Kidney tubule cell (primary cell): ENCODE measurements at regions not wholly inside any gene's neighbourhood (a gene's known extent, or its start where the extent isn't known, plus 50 kb on each side); places are given as distances from the start of the nearest gene placed in this dataset.

Experiments
- DNase-seq: peaks from one replicate; pipeline ENCODE4 v3.0.0-alpha.2; 2018; ENCODE audit warnings: low spot score

GRCh38 chr15:47949815-47950214, 171.0 kb upstream of the SLC24A5 start:
- no peak for DNase-seq

- no peak for DNase-seq
These were observed 170.3 kb upstream of the SLC24A5 start for GRCh38 chr15:47950447-47950846.

GRCh38 chr15:47951781-47952180, 169.0 kb upstream of the SLC24A5 start:
- DNase-seq = no peak

GRCh38 chr15:47954196-47954595, 166.6 kb upstream of the SLC24A5 start:
- no peak for DNase-seq

GRCh38 chr15:47955021-47955420, 165.8 kb upstream of the SLC24A5 start:
- DNase-seq = no peak

GRCh38 chr15:47959617-47960413, 161.0 kb upstream of the SLC24A5 start:
- no peak for DNase-seq

- DNase-seq = no peak
These were observed 159.2 kb upstream of the SLC24A5 start for GRCh38 chr15:47961401-47962090.

- DNase-seq = peak; percentile 9
These were observed 157.5 kb upstream of the SLC24A5 start for GRCh38 chr15:47963265-47963664.

GRCh38 chr15:47964229-47964628, 156.6 kb upstream of the SLC24A5 start:
- DNase-seq = no peak

GRCh38 chr15:47965297-47965696, 155.5 kb upstream of the SLC24A5 start:
- DNase-seq = no peak

GRCh38 chr15:47968593-47968992, 152.2 kb upstream of the SLC24A5 start:
- no peak for DNase-seq

GRCh38 chr15:47971637-47972036, 149.2 kb upstream of the SLC24A5 start:
- peak; percentile 35 for DNase-seq

- DNase-seq = no peak
These were observed 148.1 kb upstream of the SLC24A5 start for GRCh38 chr15:47972738-47973137.

- DNase-seq = peak; percentile 22
These were observed 146.1 kb upstream of the SLC24A5 start for GRCh38 chr15:47974724-47975123.

- no peak for DNase-seq
These were observed 145.4 kb upstream of the SLC24A5 start for GRCh38 chr15:47975427-47975826.

GRCh38 chr15:47983533-47983932, 137.3 kb upstream of the SLC24A5 start:
- DNase-seq = no peak

- DNase-seq = no peak
These were observed 135.2 kb upstream of the SLC24A5 start for GRCh38 chr15:47985568-47985967.

- DNase-seq = peak; percentile 68
These were observed 133.3 kb upstream of the SLC24A5 start for GRCh38 chr15:47987461-47987860.

- DNase-seq = peak; percentile 72
These were observed 132.8 kb upstream of the SLC24A5 start for GRCh38 chr15:47987908-47988532.

- no peak for DNase-seq
These were observed 132.2 kb upstream of the SLC24A5 start for GRCh38 chr15:47988564-47988963.

GRCh38 chr15:47990821-47991220, 130.0 kb upstream of the SLC24A5 start:
- DNase-seq = no peak

GRCh38 chr15:47991357-47991756, 129.4 kb upstream of the SLC24A5 start:
- no peak for DNase-seq

GRCh38 chr15:47993051-47993450, 127.7 kb upstream of the SLC24A5 start:
- no peak for DNase-seq
